SU-DHL-6 (cell line): ENCODE measurements at regions not wholly inside any gene's neighbourhood (a gene's known extent, or its start where the extent isn't known, plus 50 kb on each side); places are given as distances from the start of the nearest gene placed in this dataset.

ENCODE experiments used
- CTCF ChIP-seq: fragments of 200-600 bp; sonication (generic); IDR thresholded peaks from one replicate; pipeline ENCODE4 v1.5.1; 2017; ENCODE audit warnings: antibody characterized with exemption, mild to moderate bottlenecking, low read length, moderate library complexity; ENCODE audit not compliant: insufficient read depth, poor library complexity, severe bottlenecking
- EZH2phosphoT487 ChIP-seq: fragments of 200-600 bp; sonication (generic), shearing (Covaris generic); conservative IDR thresholded peaks from 2 replicates; pipeline ENCODE4 v1.6.1; 2018; ENCODE audit warnings: mild to moderate bottlenecking, antibody characterized with exemption, low read length, moderate library complexity, mixed read lengths

- TF ChIP-seq CTCF (no peak), EZH2phosphoT487 (no peak)
These were observed 99.0 kb downstream of the PCDH20 start for GRCh38 chr13:61316647-61317046.
